Suprapubic skin (tissue), 3 donors: ENCODE measurements at regions not wholly inside any gene's neighbourhood (a gene's known extent, or its start where the extent isn't known, plus 50 kb on each side); places are given as distances from the start of the nearest gene placed in this dataset.

Experiments
- POLR2A ChIP-seq, 2 donors: fragments of 450-650 bp; IDR thresholded peaks; one replicate each; pipeline ENCODE4 v1.6.1; 2017; ENCODE audit warnings: antibody characterized with exemption in 2 of 2, mild to moderate bottlenecking in 2 of 2, moderate library complexity in 2 of 2
- TF ChIP-seq, protein P1 (sequence below), 2 donors: fragments of 200-600 bp in 1 of 2; fragments of 450-650 bp in 1 of 2; sonication (generic) in 1 of 2; IDR thresholded peaks; one replicate each; pipeline ENCODE4 v1.5.1; 2016 to 2019; ENCODE audit warnings: antibody characterized with exemption in 2 of 2, mild to moderate bottlenecking in 1 of 2, moderate library complexity in 1 of 2

GRCh38 chr18:34075963-34076860 lies 148.5 kb downstream of the NOL4 start:
- TF ChIP-seq, protein P1, sequence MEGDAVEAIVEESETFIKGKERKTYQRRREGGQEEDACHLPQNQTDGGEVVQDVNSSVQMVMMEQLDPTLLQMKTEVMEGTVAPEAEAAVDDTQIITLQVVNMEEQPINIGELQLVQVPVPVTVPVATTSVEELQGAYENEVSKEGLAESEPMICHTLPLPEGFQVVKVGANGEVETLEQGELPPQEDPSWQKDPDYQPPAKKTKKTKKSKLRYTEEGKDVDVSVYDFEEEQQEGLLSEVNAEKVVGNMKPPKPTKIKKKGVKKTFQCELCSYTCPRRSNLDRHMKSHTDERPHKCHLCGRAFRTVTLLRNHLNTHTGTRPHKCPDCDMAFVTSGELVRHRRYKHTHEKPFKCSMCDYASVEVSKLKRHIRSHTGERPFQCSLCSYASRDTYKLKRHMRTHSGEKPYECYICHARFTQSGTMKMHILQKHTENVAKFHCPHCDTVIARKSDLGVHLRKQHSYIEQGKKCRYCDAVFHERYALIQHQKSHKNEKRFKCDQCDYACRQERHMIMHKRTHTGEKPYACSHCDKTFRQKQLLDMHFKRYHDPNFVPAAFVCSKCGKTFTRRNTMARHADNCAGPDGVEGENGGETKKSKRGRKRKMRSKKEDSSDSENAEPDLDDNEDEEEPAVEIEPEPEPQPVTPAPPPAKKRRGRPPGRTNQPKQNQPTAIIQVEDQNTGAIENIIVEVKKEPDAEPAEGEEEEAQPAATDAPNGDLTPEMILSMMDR (IDR thresholded peaks at IDR 0.05), result no peak
- no peak for TF ChIP-seq POLR2A (IDR thresholded peaks at IDR 0.05)
